Esophagus (tissue), 2 donors: ENCODE measurements at regions not wholly inside any gene's neighbourhood (a gene's known extent, or its start where the extent isn't known, plus 50 kb on each side); places are given as distances from the start of the nearest gene placed in this dataset.

Experiments
- H3K27ac ChIP-seq, 2 donors: one replicate each; pipeline ENCODE4 v1.5.1; 2013; ENCODE audit warnings: low read depth in 2 of 2, mild to moderate bottlenecking in 2 of 2, inconsistent platforms in 1 of 2, low read length in 1 of 2, moderate library complexity in 1 of 2
- H3K27me3 ChIP-seq, 2 donors: one replicate each; pipeline ENCODE4 v1.6.1; 2013; ENCODE audit warnings: low read length in 2 of 2, control low read depth in 1 of 2, mild to moderate bottlenecking in 1 of 2; ENCODE audit not compliant: insufficient read depth in 2 of 2, control insufficient read depth in 1 of 2
- H3K36me3 ChIP-seq, 2 donors: one replicate each; pipeline ENCODE4 v1.6.1; 2013; ENCODE audit warnings: low read length in 1 of 2; ENCODE audit not compliant: control insufficient read depth in 2 of 2, insufficient read depth in 2 of 2
- H3K4me1 ChIP-seq, 2 donors: one replicate each; pipeline ENCODE4 v1.6.1; 2013; ENCODE audit warnings: low read length in 1 of 2; ENCODE audit not compliant: control insufficient read depth in 2 of 2, insufficient read depth in 2 of 2
- H3K4me3 ChIP-seq, 2 donors: one replicate each; pipeline ENCODE4 v1.5.1; 2013; ENCODE audit warnings: low read length in 2 of 2, mild to moderate bottlenecking in 2 of 2, low read depth in 1 of 2, moderate library complexity in 1 of 2
- H3K9me3 ChIP-seq, 2 donors: one replicate each; pipeline ENCODE4 v1.6.1; 2013; ENCODE audit warnings: mild to moderate bottlenecking in 2 of 2, low read depth in 1 of 2, low read length in 1 of 2, moderate library complexity in 1 of 2; ENCODE audit not compliant: control insufficient read depth in 2 of 2, insufficient read depth in 1 of 2
- WGBS, 2 donors: extraction: QIAGEN DNeasy Blood & Tissue Kit; methylation state at CpG; one replicate each; pipeline ENCODE4 v1.1.7; 2013; 5-methylcytosine and 5-hydroxymethylcytosine counted together
- donor health status: healthy with polysubstance abuse.
- donor health status: Bipolar disorder and iron deficiency.

- Histone ChIP-seq H3K9me3 (no peaks in the 10 kb centered on the region), H3K27me3 (no peaks in the 10 kb centered on the region), H3K4me1 (no peaks in the 10 kb centered on the region), H3K4me3 (no peak overlapping the region), H3K36me3 (no peaks in the 10 kb centered on the region), H3K27ac (no peak overlapping the region)
- WGBS, 2 donors = 71 to 84% methylated on average over 5 of the region's 5 CpGs
These were observed 99.9 kb downstream of the XCL2 start for GRCh38 chr1:168443899-168444298.

- no peaks in the 10 kb centered on the region for H3K9me3 ChIP-seq
- WGBS, 2 donors = 82 to 88% methylated on average over 3 of the region's 3 CpGs
- no peaks in the 10 kb centered on the region for H3K27me3 ChIP-seq
- H3K27ac ChIP-seq = no peak overlapping the region
- no peaks in the 10 kb centered on the region for H3K36me3 ChIP-seq
- H3K4me1 ChIP-seq = no peaks in the 10 kb centered on the region
- no peak overlapping the region for H3K4me3 ChIP-seq
These were observed 100.4 kb downstream of the XCL2 start for GRCh38 chr1:168443356-168443755.

- Histone ChIP-seq H3K9me3 (no peaks in the 10 kb centered on the region), H3K27me3 (no peaks in the 10 kb centered on the region), H3K4me3 (no peak overlapping the region), H3K36me3 (no peaks in the 10 kb centered on the region), H3K27ac (no peak overlapping the region), H3K4me1 (no peaks in the 10 kb centered on the region)
- 94% methylated on average over 2 of the region's 2 CpGs for WGBS, 2 donors
These were observed 100.9 kb downstream of the XCL2 start for GRCh38 chr1:168442931-168443330.

DNA sequence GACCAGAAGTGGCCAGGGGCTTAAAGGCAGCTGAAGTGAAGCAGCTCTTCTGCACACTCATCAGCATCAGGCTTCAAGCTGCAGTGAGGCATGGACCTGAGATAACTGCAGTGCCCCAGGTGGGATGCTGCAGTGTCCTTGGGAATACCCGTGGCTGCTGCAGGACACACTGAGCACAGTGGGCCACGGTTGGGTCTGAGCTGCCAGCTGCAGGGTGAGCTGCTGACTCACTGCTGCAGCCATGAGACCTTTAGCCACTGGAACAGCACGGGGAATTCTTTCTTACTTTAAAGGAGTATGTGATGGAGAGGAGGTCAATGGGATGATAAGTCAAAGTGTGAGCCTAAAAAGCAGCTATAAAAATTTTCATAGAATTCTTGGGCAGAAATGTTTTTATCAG, 102.1 kb downstream of the XCL2 start:
- Histone ChIP-seq H3K9me3 (no peaks in the 10 kb centered on the region), H3K4me3 (no peak overlapping the region), H3K36me3 (no peaks in the 10 kb centered on the region), H3K4me1 (no peaks in the 10 kb centered on the region), H3K27me3 (no peaks in the 10 kb centered on the region), H3K27ac (no peak overlapping the region)
- WGBS, 2 donors = 63 to 70% methylated on average over 3 of the region's 3 CpGs

GRCh38 chr1:168439456-168440375, 104.1 kb downstream of the XCL2 start:
- no peak overlapping the region for H3K27ac ChIP-seq
- H3K36me3 ChIP-seq = no peaks in the 10 kb centered on the region
- H3K9me3 ChIP-seq = no peaks in the 10 kb centered on the region
- H3K4me1 ChIP-seq = no peaks in the 10 kb centered on the region
- WGBS, 2 donors = 34 to 39% methylated on average over 20 of the region's 20 CpGs
- no peak overlapping the region for H3K4me3 ChIP-seq
- no peaks in the 10 kb centered on the region for H3K27me3 ChIP-seq

GRCh38 chr1:168438626-168439025, 105.2 kb downstream of the XCL2 start:
- Histone ChIP-seq H3K9me3 (no peaks in the 10 kb centered on the region), H3K27me3 (no peaks in the 10 kb centered on the region), H3K27ac (no peak overlapping the region), H3K4me1 (no peaks in the 10 kb centered on the region), H3K36me3 (no peaks in the 10 kb centered on the region), H3K4me3 (no peak overlapping the region)
- 57 to 59% methylated on average over 3 of the region's 3 CpGs for WGBS, 2 donors

GRCh38 chr1:168437821-168438220, 106.0 kb downstream of the XCL2 start:
- no peaks in the 10 kb centered on the region for H3K27me3 ChIP-seq
- H3K9me3 ChIP-seq = no peaks in the 10 kb centered on the region
- no peak overlapping the region for H3K27ac ChIP-seq
- no peaks in the 10 kb centered on the region for H3K4me1 ChIP-seq
- no peak overlapping the region for H3K4me3 ChIP-seq
- WGBS, 2 donors = 56% methylated on average over 6 of the region's 6 CpGs
- H3K36me3 ChIP-seq = no peaks in the 10 kb centered on the region

DNA sequence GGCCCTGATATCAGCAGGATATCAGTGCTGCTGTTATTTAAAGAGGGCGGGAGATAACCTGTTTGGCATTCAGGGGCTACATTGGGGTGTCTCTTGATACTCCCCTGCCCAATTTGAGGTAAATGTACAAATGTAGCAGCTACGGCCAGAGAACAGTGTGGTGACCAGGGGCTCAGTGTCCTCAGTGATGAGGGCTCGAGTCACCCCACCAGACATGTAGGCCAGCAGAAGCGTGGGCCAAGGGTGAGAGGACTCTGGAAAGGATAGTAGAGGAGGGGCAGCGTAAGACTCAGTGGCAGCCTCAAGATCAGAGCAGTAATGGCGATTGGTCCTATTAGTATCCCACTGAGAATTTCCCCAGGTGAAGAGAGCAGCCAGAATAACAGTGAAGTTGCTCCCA, 108.4 kb downstream of the XCL2 start:
- Histone ChIP-seq H3K27ac (no peak overlapping the region), H3K4me3 (no peak overlapping the region), H3K9me3 (no peaks in the 10 kb centered on the region), H3K27me3 (no peaks in the 10 kb centered on the region), H3K36me3 (no peaks in the 10 kb centered on the region), H3K4me1 (peaks cover 0 to under 1% of the 10 kb centered on the region in 2 donors)
- WGBS, 2 donors = 90 to 92% methylated on average over 6 of the region's 6 CpGs

GRCh38 chr1:168433238-168433637, 110.6 kb downstream of the XCL2 start:
- H3K4me3 ChIP-seq = no peak overlapping the region
- H3K27me3 ChIP-seq = no peaks in the 10 kb centered on the region
- 61 to 72% methylated on average over 2 of the region's 2 CpGs for WGBS, 2 donors
- no peak overlapping the region for H3K27ac ChIP-seq
- no peaks in the 10 kb centered on the region for H3K36me3 ChIP-seq
- H3K4me1 ChIP-seq = peaks cover 0 to 3% of the 10 kb centered on the region in 2 donors
- no peaks in the 10 kb centered on the region for H3K9me3 ChIP-seq

- H3K4me3 ChIP-seq = no peak overlapping the region
- no peaks in the 10 kb centered on the region for H3K9me3 ChIP-seq
- no peaks in the 10 kb centered on the region for H3K36me3 ChIP-seq
- no peak overlapping the region for H3K27ac ChIP-seq
- peaks cover 0 to 3% of the 10 kb centered on the region in 2 donors for H3K4me1 ChIP-seq
- H3K27me3 ChIP-seq = no peaks in the 10 kb centered on the region
These were observed 111.9 kb downstream of the XCL2 start for GRCh38 chr1:168431882-168432281.
